H9 (cell line): ENCODE measurements at regions not wholly inside any gene's neighbourhood (a gene's known extent, or its start where the extent isn't known, plus 50 kb on each side); places are given as distances from the start of the nearest gene placed in this dataset.

Experiments used
- DNase-seq: peaks from one replicate; pipeline ENCODE4 v3.0.0-alpha.2; 2017
- H2AFZ ChIP-seq: one replicate; pipeline ENCODE4 v1.6.1; 2013; ENCODE audit warnings: mild to moderate bottlenecking, low read length, control low read depth, moderate library complexity
- H2AK5ac ChIP-seq: 2 replicates; pipeline ENCODE4 v1.6.1; 2013; ENCODE audit warnings: low read length, control low read depth, mixed read lengths; ENCODE audit not compliant: insufficient read length
- H2BK120ac ChIP-seq: one replicate; pipeline ENCODE4 v1.6.1; 2013; ENCODE audit warnings: low read depth, mild to moderate bottlenecking, low read length, control low read depth, inconsistent platforms; ENCODE audit not compliant: poor library complexity, severe bottlenecking
- H2BK12ac ChIP-seq: 2 replicates; pipeline ENCODE4 v1.6.1; 2013; ENCODE audit warnings: low read length, control low read depth, mixed read lengths, low read depth; ENCODE audit not compliant: insufficient read length
- H2BK15ac ChIP-seq: 2 replicates; pipeline ENCODE4 v1.6.1; 2013; ENCODE audit warnings: low read depth, low read length, control low read depth
- H2BK20ac ChIP-seq: one replicate; pipeline ENCODE4 v1.6.1; 2013; ENCODE audit warnings: low read depth, mild to moderate bottlenecking, low read length, control low read depth, inconsistent platforms; ENCODE audit not compliant: poor library complexity, severe bottlenecking
- H2BK5ac ChIP-seq: 2 replicates; pipeline ENCODE4 v1.6.1; 2013; ENCODE audit warnings: low read length, control low read depth, mixed read lengths; ENCODE audit not compliant: insufficient read length
- H3K14ac ChIP-seq: 2 replicates; pipeline ENCODE4 v1.6.1; 2013; ENCODE audit warnings: low read length, control low read depth; ENCODE audit not compliant: insufficient read depth
- H3K18ac ChIP-seq: 2 replicates; pipeline ENCODE4 v1.6.1; 2013; ENCODE audit warnings: low read depth, mild to moderate bottlenecking, mixed read lengths, low read length, control low read depth; ENCODE audit not compliant: insufficient read length
- H3K23ac ChIP-seq: 2 replicates; pipeline ENCODE4 v1.6.1; 2013; ENCODE audit warnings: low read length, control low read depth, mixed read lengths, low read depth; ENCODE audit not compliant: insufficient read length
- H3K23me2 ChIP-seq: 2 replicates; pipeline ENCODE4 v1.6.1; 2013; ENCODE audit warnings: low read depth, mild to moderate bottlenecking, mixed read lengths, low read length, control low read depth; ENCODE audit not compliant: insufficient read length, poor library complexity, severe bottlenecking
- H3K27ac ChIP-seq: 2 replicates; pipeline ENCODE4 v1.5.1; 2013; ENCODE audit warnings: low read length, control low read depth, mixed read lengths, low read depth; ENCODE audit not compliant: insufficient read length
- H3K27me3 ChIP-seq: 2 replicates; pipeline ENCODE4 v1.6.1; 2013; ENCODE audit warnings: low read length, control low read depth, inconsistent platforms; ENCODE audit not compliant: insufficient read depth
- H3K4ac ChIP-seq: 2 replicates; pipeline ENCODE4 v1.6.1; 2013; ENCODE audit warnings: low read depth, mild to moderate bottlenecking, control low read depth, inconsistent platforms, low read length, moderate library complexity
- H3K4me1 ChIP-seq: 2 replicates; pipeline ENCODE4 v1.6.1; 2013; ENCODE audit warnings: low read length, control low read depth, inconsistent platforms; ENCODE audit not compliant: insufficient read depth
- H3K4me2 ChIP-seq: 2 replicates; pipeline ENCODE4 v1.6.1; 2013; ENCODE audit warnings: low read length, control low read depth, mixed read lengths; ENCODE audit not compliant: insufficient read length, insufficient read depth
- H3K56ac ChIP-seq: 2 replicates; pipeline ENCODE4 v1.6.1; 2013; ENCODE audit warnings: low read depth, mild to moderate bottlenecking, mixed read lengths, low read length, control low read depth; ENCODE audit not compliant: insufficient read length
- H3K79me1 ChIP-seq: 2 replicates; pipeline ENCODE4 v1.6.1; 2013; ENCODE audit warnings: low read depth, mild to moderate bottlenecking, moderate library complexity, low read length, control low read depth, inconsistent platforms; ENCODE audit not compliant: insufficient read depth, poor library complexity, severe bottlenecking
- H3K79me2 ChIP-seq: 2 replicates; pipeline ENCODE4 v1.6.1; 2013; ENCODE audit warnings: low read length, control low read depth, inconsistent platforms; ENCODE audit not compliant: insufficient read depth
- H3K9ac ChIP-seq: 2 replicates; pipeline ENCODE4 v1.6.1; 2013; ENCODE audit warnings: low read length, control low read depth, mixed read lengths; ENCODE audit not compliant: insufficient read length; ENCODE audit errors: extremely low read depth
- H3K9me3 ChIP-seq: one replicate; pipeline ENCODE4 v1.6.1; 2013; ENCODE audit warnings: low read depth, low read length, inconsistent platforms; ENCODE audit not compliant: control insufficient read depth
- H3T11ph ChIP-seq: one replicate; pipeline ENCODE4 v1.6.1; 2013; ENCODE audit warnings: mild to moderate bottlenecking, low read length, control low read depth, inconsistent platforms
- H4K20me1 ChIP-seq: one replicate; pipeline ENCODE4 v1.6.1; 2013; ENCODE audit not compliant: control insufficient read depth, insufficient read length, insufficient read depth
- H4K5ac ChIP-seq: 2 replicates; pipeline ENCODE4 v1.6.1; 2013; ENCODE audit warnings: low read depth, mild to moderate bottlenecking, mixed read lengths, low read length, control low read depth; ENCODE audit not compliant: insufficient read length
- H4K8ac ChIP-seq: replicated peaks from 2 replicates; pipeline ENCODE4 v1.6.1; 2013; ENCODE audit warnings: low read length, control low read depth, mixed read lengths, low read depth; ENCODE audit not compliant: insufficient read length
- H4K91ac ChIP-seq: 2 replicates; pipeline ENCODE4 v1.6.1; 2013; ENCODE audit warnings: low read depth, mild to moderate bottlenecking, moderate library complexity, mixed read lengths, low read length, control low read depth; ENCODE audit not compliant: insufficient read length
- H3K27ac Mint-ChIP-seq, 3 experiments: 2 replicates in 2 of 3; 3 replicates in 1 of 3; pipeline ENCODE4 v1.8.0; 2020 to 2021; ENCODE audit warnings: mixed read lengths in 3 of 3, mild to moderate bottlenecking in 1 of 3, moderate library complexity in 1 of 3
- H3K27me3 Mint-ChIP-seq: 2 replicates; pipeline ENCODE4 v1.8.0; 2021; ENCODE audit warnings: low read depth, mild to moderate bottlenecking, moderate library complexity, mixed read lengths
- H3K36me3 Mint-ChIP-seq, 3 experiments: 2 replicates in 2 of 3; 3 replicates in 1 of 3; pipeline ENCODE4 v1.8.0; 2020 to 2021; ENCODE audit warnings: low read depth in 3 of 3, mixed read lengths in 3 of 3; ENCODE audit not compliant: insufficient read depth in 1 of 3
- H3K4me1 Mint-ChIP-seq, 2 experiments: 2 replicates each; pipeline ENCODE4 v1.8.0; 2020; ENCODE audit warnings: mixed read lengths in 2 of 2
- H3K4me3 Mint-ChIP-seq, 2 experiments: 2 replicates in 1 of 2; 3 replicates in 1 of 2; pipeline ENCODE4 v1.8.0; 2020 to 2021; ENCODE audit warnings: mild to moderate bottlenecking in 2 of 2, mixed read lengths in 2 of 2, moderate library complexity in 1 of 2
- H3K9me3 Mint-ChIP-seq, 2 experiments: 2 replicates in 1 of 2; 3 replicates in 1 of 2; pipeline ENCODE4 v1.8.0; 2020; ENCODE audit warnings: mild to moderate bottlenecking in 2 of 2, mixed read lengths in 2 of 2, moderate library complexity in 1 of 2
- WGBS: extraction: QIAGEN DNeasy Blood & Tissue Kit; methylation state at CpG from one replicate; pipeline ENCODE4 v1.1.7; 2013; ENCODE audit warnings: missing lambda C conversion rate, low lambda C conversion rate, mixed read lengths; ENCODE audit not compliant: insufficient read length; ENCODE audit errors: extremely low coverage; 5-methylcytosine and 5-hydroxymethylcytosine counted together
- TF ChIP-seq, protein P1 (sequence below): fragments of 200-600 bp; sonication (generic); conservative IDR thresholded peaks from 3 replicates; pipeline ENCODE4 v1.8.0; 2021; ENCODE audit warnings: antibody characterized with exemption, mild to moderate bottlenecking

DNA sequence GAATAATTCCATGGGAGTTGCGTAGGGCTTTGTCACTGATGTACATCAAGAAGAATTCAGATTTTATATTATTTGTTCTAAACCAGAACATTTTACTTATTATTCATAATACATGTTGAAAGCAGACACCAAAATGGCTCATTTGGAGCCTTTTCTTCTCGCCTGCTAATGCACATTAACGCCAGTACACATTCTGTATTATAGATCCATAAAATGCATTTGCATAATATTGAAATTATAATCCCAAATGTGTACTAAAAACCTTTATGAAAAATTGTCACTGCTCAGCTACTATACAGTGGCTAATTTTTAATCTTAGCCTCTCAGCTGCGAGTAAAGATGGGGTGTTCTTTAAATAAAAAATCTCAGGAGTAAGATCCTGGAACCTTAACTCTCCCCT is 452.2 kb upstream of the HNRNPA3 start:
- Histone ChIP-seq H2BK15ac (no peak overlapping the region), H3K4me2 (no peak overlapping the region), H3K14ac (no peak overlapping the region), H3K56ac (no peak overlapping the region), H3T11ph (no peak overlapping the region), H3K79me1 (no peaks in the 10 kb centered on the region), H3K18ac (no peak overlapping the region), H4K91ac (no peak overlapping the region), H4K20me1 (no peaks in the 10 kb centered on the region), H3K9ac (no peak overlapping the region), H3K27ac (no peak overlapping the region), H3K9me3 (no peaks in the 10 kb centered on the region), H3K27me3 (no peaks in the 10 kb centered on the region; the same call in none of the 2 replicates), H2AFZ (no peak overlapping the region), H2AK5ac (no peak overlapping the region), H3K79me2 (no peaks in the 10 kb centered on the region), H3K23ac (no peak overlapping the region), H2BK12ac (no peak overlapping the region), H4K5ac (no peak overlapping the region), H2BK20ac (no peak overlapping the region), H3K4me1 (peaks cover 13% of the 10 kb centered on the region), H4K8ac (no peak overlapping the region), H3K4ac (no peak overlapping the region), H2BK120ac (no peak overlapping the region), H3K23me2 (no peaks in the 10 kb centered on the region), H2BK5ac (no peak overlapping the region)
- H3K4me3 Mint-ChIP-seq: no peak overlapping the region
- no peak overlapping the region for H3K27ac Mint-ChIP-seq
- TF ChIP-seq, protein P1, sequence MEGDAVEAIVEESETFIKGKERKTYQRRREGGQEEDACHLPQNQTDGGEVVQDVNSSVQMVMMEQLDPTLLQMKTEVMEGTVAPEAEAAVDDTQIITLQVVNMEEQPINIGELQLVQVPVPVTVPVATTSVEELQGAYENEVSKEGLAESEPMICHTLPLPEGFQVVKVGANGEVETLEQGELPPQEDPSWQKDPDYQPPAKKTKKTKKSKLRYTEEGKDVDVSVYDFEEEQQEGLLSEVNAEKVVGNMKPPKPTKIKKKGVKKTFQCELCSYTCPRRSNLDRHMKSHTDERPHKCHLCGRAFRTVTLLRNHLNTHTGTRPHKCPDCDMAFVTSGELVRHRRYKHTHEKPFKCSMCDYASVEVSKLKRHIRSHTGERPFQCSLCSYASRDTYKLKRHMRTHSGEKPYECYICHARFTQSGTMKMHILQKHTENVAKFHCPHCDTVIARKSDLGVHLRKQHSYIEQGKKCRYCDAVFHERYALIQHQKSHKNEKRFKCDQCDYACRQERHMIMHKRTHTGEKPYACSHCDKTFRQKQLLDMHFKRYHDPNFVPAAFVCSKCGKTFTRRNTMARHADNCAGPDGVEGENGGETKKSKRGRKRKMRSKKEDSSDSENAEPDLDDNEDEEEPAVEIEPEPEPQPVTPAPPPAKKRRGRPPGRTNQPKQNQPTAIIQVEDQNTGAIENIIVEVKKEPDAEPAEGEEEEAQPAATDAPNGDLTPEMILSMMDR: no peak
- peaks cover 56 to 58% of the 10 kb centered on the region in 2 experiments for H3K4me1 Mint-ChIP-seq
- no peaks in the 10 kb centered on the region for H3K9me3 Mint-ChIP-seq
- peaks cover 0 to 3% (median 0%) of the 10 kb centered on the region in 3 experiments; a peak in 2 of 7 replicates for H3K36me3 Mint-ChIP-seq
- no peak for DNase-seq
- WGBS: no CpG with 5 or more reads among the region's 4 CpGs
- H3K27me3 Mint-ChIP-seq: no peaks in the 10 kb centered on the region
